ENCODE measurements at regions not wholly inside any gene's neighbourhood (a gene's known extent, or its start where the extent isn't known, plus 50 kb on each side); places are given as distances from the start of the nearest gene placed in this dataset.

DNA sequence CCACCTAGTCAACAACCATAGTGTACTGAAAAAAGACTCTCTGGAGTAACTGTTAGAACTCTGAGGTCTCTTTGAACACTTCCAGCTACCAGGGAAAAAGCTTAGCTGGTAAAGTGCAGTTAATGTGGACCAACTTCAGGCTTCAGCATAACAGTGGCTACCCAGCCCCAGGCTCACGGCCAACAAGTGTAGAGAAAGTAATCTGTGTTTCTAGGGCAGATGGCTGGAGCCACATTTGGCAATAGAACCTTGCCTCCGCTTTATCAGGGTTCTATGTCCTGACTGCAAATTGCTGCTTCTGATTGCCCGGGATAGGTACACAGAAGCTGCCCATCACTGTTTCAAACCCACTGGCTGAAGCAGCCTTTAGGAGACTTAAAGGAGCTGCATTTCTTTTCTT is 76.0 kb upstream of the SIMC1 start:
- TF ChIP-seq GLIS3 (CRISPR knock-in tag; IDR thresholded peaks at IDR 0.05) (no peak), ZFP3 (CRISPR knock-in tag; IDR thresholded peaks at IDR 0.05) (no peak), ZFP30 (CRISPR knock-in tag; IDR thresholded peaks at IDR 0.05) (no peak), RARB (CRISPR knock-in tag; IDR thresholded peaks at IDR 0.05) (no peak), TOX (CRISPR knock-in tag; IDR thresholded peaks at IDR 0.05; ENCODE audit: borderline replicate concordance) (no peak), OSR1 (CRISPR knock-in tag; IDR thresholded peaks at IDR 0.05) (no peak), ZNF70 (CRISPR knock-in tag; IDR thresholded peaks at IDR 0.05) (no peak), ZC3H10 (CRISPR knock-in tag; IDR thresholded peaks at IDR 0.05) (no peak), ZNF8 (CRISPR knock-in tag; IDR thresholded peaks at IDR 0.05) (no peak), PPARA (CRISPR knock-in tag; IDR thresholded peaks at IDR 0.05; ENCODE audit: borderline replicate concordance) (no peak), ARNTL (CRISPR knock-in tag; IDR thresholded peaks at IDR 0.05; ENCODE audit: borderline replicate concordance, low read depth) (no peak)
- TF ChIP-seq, protein P1, sequence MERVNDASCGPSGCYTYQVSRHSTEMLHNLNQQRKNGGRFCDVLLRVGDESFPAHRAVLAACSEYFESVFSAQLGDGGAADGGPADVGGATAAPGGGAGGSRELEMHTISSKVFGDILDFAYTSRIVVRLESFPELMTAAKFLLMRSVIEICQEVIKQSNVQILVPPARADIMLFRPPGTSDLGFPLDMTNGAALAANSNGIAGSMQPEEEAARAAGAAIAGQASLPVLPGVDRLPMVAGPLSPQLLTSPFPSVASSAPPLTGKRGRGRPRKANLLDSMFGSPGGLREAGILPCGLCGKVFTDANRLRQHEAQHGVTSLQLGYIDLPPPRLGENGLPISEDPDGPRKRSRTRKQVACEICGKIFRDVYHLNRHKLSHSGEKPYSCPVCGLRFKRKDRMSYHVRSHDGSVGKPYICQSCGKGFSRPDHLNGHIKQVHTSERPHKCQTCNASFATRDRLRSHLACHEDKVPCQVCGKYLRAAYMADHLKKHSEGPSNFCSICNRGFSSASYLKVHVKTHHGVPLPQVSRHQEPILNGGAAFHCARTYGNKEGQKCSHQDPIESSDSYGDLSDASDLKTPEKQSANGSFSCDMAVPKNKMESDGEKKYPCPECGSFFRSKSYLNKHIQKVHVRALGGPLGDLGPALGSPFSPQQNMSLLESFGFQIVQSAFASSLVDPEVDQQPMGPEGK (CRISPR knock-in tag; IDR thresholded peaks at IDR 0.05; ENCODE audit: borderline replicate concordance): no peak
- TF ChIP-seq, protein P2, sequence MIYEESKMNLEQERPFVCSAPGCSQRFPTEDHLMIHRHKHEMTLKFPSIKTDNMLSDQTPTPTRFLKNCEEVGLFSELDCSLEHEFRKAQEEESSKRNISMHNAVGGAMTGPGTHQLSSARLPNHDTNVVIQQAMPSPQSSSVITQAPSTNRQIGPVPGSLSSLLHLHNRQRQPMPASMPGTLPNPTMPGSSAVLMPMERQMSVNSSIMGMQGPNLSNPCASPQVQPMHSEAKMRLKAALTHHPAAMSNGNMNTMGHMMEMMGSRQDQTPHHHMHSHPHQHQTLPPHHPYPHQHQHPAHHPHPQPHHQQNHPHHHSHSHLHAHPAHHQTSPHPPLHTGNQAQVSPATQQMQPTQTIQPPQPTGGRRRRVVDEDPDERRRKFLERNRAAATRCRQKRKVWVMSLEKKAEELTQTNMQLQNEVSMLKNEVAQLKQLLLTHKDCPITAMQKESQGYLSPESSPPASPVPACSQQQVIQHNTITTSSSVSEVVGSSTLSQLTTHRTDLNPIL (CRISPR knock-in tag; IDR thresholded peaks at IDR 0.05; ENCODE audit: low read depth): no peak
- TF ChIP-seq, protein P3, sequence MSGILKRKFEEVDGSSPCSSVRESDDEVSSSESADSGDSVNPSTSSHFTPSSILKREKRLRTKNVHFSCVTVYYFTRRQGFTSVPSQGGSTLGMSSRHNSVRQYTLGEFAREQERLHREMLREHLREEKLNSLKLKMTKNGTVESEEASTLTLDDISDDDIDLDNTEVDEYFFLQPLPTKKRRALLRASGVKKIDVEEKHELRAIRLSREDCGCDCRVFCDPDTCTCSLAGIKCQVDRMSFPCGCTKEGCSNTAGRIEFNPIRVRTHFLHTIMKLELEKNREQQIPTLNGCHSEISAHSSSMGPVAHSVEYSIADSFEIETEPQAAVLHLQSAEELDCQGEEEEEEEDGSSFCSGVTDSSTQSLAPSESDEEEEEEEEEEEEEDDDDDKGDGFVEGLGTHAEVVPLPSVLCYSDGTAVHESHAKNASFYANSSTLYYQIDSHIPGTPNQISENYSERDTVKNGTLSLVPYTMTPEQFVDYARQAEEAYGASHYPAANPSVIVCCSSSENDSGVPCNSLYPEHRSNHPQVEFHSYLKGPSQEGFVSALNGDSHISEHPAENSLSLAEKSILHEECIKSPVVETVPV (CRISPR knock-in tag; IDR thresholded peaks at IDR 0.05): no peak

Data from SK-N-SH treated with all-trans-retinoic acid at 6 μM for 48 hours (cell line).